ENCODE measurements at regions not wholly inside any gene's neighbourhood (a gene's known extent, or its start where the extent isn't known, plus 50 kb on each side); places are given as distances from the start of the nearest gene placed in this dataset.

- WGBS, 5 donors, result 80 to 91% (median 81%) methylated on average over 3 of the region's 3 CpGs
- Histone ChIP-seq H3K4me3 (no peak overlapping the region), H3K27me3 (peaks cover 0 to 23% (median 0%) of the 10 kb centered on the region in 3 donors), H3K27ac (peak overlapping the region in 2 of 5 donors; percentile 53 to 68), H3K4me1 (peaks cover 5 to 17% (median 8%) of the 10 kb centered on the region in 4 donors), H3K9me3 (no peaks in the 10 kb centered on the region), H3K36me3 (no peaks in the 10 kb centered on the region)
- no peak for TF ChIP-seq POLR2AphosphoS5 (IDR thresholded peaks at IDR 0.05)
- no peak for TF ChIP-seq CTCF (IDR thresholded peaks at IDR 0.05)
- TF ChIP-seq EP300 (IDR thresholded peaks at IDR 0.05), result no peak
- no peak for TF ChIP-seq POLR2A (IDR thresholded peaks at IDR 0.05)
- no peak for DNase-seq
- intact Hi-C loops (cut with DNase I; ENCODE audit: low total_unique reads), result no loop called here
Observed at GRCh38 chr2:176493909-176494308, 224.7 kb downstream of the MTX2 start.

- intact Hi-C loops (cut with DNase I; ENCODE audit: low total_unique reads), result no loop called here
- Histone ChIP-seq H3K9me3 (no peaks in the 10 kb centered on the region), H3K4me1 (peaks cover 5 to 17% (median 6%) of the 10 kb centered on the region in 4 donors), H3K36me3 (no peaks in the 10 kb centered on the region), H3K4me3 (no peak overlapping the region), H3K27me3 (peaks cover 0 to 16% (median 0%) of the 10 kb centered on the region in 3 donors), H3K27ac (peak overlapping the region in 2 of 5 donors; percentile 53 to 68)
- DNase-seq, result peak in 1 of 2 donors; percentile 26
- WGBS, 5 donors, result 47 to 67% (median 54%) methylated on average over 2 of the region's 2 CpGs
- TF ChIP-seq POLR2A (IDR thresholded peaks at IDR 0.05), result no peak
- TF ChIP-seq CTCF (IDR thresholded peaks at IDR 0.05), result no peak
- TF ChIP-seq POLR2AphosphoS5 (IDR thresholded peaks at IDR 0.05), result no peak
- no peak for TF ChIP-seq EP300 (IDR thresholded peaks at IDR 0.05)
Observed at GRCh38 chr2:176494949-176495353, 225.7 kb downstream of the MTX2 start.

GRCh38 chr2:176495826-176496225, 226.6 kb downstream of the MTX2 start:
- Histone ChIP-seq H3K4me3 (no peak overlapping the region), H3K9me3 (no peaks in the 10 kb centered on the region), H3K36me3 (no peaks in the 10 kb centered on the region), H3K27me3 (peaks cover 0 to 7% (median 0%) of the 10 kb centered on the region in 3 donors), H3K4me1 (peaks cover 0 to 8% (median 4%) of the 10 kb centered on the region in 4 donors), H3K27ac (peak overlapping the region in 1 of 5 donors; percentile 53)
- TF ChIP-seq EP300 (IDR thresholded peaks at IDR 0.05), result no peak
- TF ChIP-seq CTCF (IDR thresholded peaks at IDR 0.05), result no peak
- no peak for TF ChIP-seq POLR2A (IDR thresholded peaks at IDR 0.05)
- intact Hi-C loops (cut with DNase I; ENCODE audit: low total_unique reads), result no loop called here
- no peak for DNase-seq
- WGBS, 5 donors, result 79 to 87% (median 85%) methylated on average over 3 of the region's 3 CpGs

- TF ChIP-seq POLR2AphosphoS5 (IDR thresholded peaks at IDR 0.05) (no peak), EP300 (IDR thresholded peaks at IDR 0.05) (no peak), POLR2A (IDR thresholded peaks at IDR 0.05) (no peak), CTCF (IDR thresholded peaks at IDR 0.05) (no peak)
- H3K27ac ChIP-seq, result peak overlapping the region in 1 of 5 donors; percentile 53
- intact Hi-C loops (cut with DNase I; ENCODE audit: low total_unique reads), result no loop called here
- no peaks in the 10 kb centered on the region for H3K9me3 ChIP-seq
- no peak overlapping the region for H3K4me3 ChIP-seq
- DNase-seq, result peak in 1 of 2 donors; percentile 54
- 52 to 79% (median 73%) methylated on average over 3 of the region's 3 CpGs for WGBS, 5 donors
- no peaks in the 10 kb centered on the region for H3K36me3 ChIP-seq
- H3K27me3 ChIP-seq, result peaks cover 0 to 10% (median 0%) of the 10 kb centered on the region in 3 donors
- H3K4me1 ChIP-seq, result peaks cover 0 to 8% (median 4%) of the 10 kb centered on the region in 4 donors
Observed at GRCh38 chr2:176496761-176497160, 227.5 kb downstream of the MTX2 start.

All from stomach (tissue), 8 donors.